ENCODE measurements at regions not wholly inside any gene's neighbourhood (a gene's known extent, or its start where the extent isn't known, plus 50 kb on each side); places are given as distances from the start of the nearest gene placed in this dataset.

DNA sequence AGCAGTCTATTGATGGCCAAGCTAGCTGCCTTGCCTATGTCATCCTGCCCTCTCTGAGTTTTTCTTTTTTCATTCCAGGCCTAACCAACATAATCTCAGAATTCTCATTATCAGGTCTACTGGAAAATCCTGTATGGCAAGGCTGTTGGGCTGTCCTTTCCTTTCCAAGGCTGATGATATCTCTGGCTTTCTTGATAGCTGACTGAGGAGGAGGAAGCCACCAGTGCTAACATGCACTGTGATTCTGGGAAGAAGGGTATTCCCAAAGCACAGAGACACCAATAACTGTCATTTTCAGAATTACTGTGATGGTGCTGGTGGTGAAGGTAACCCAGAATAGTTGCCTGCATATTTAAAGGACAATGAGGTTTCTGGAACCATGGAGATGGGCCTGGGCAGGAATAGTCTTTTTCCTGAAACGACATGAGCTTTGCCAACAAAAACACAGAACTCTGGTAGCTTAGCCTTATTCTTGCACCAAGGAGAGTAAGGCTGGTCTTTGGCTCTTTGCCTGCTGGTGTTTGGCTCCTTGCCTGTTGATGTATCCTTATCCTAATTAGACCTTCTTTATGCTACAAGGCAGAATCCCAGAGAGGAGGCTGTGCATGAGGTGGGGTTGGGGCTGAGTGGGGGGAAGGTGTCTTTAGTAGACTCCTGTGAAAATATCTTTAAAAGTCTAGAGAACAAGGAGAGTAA lies 157.4 kb downstream of the TNFSF18 start:
- no peaks in the 10 kb centered on the region for H3K4me1 ChIP-seq (replicated peaks in 1 of 2)
- no peak for ATAC-seq (replicated peaks in 6 of 8)
- in situ Hi-C loops (cut with MboI; ENCODE audit: low pct_unique_long_range_greater_than_20kb in 2 of 9, low sequenced_read_pairs in 9 of 9, unreplicated experiment in 9 of 9) = no loop called here
- WGBS, 10 experiments = 71 to 100% (median 78%) methylated on average over 1 of the region's 1 CpG; no CpG with 5 or more reads in 6 of the 10 experiments
- H3K27ac ChIP-seq = no peak overlapping the region
- no peak overlapping the region for H3K4me3 ChIP-seq

DNA sequence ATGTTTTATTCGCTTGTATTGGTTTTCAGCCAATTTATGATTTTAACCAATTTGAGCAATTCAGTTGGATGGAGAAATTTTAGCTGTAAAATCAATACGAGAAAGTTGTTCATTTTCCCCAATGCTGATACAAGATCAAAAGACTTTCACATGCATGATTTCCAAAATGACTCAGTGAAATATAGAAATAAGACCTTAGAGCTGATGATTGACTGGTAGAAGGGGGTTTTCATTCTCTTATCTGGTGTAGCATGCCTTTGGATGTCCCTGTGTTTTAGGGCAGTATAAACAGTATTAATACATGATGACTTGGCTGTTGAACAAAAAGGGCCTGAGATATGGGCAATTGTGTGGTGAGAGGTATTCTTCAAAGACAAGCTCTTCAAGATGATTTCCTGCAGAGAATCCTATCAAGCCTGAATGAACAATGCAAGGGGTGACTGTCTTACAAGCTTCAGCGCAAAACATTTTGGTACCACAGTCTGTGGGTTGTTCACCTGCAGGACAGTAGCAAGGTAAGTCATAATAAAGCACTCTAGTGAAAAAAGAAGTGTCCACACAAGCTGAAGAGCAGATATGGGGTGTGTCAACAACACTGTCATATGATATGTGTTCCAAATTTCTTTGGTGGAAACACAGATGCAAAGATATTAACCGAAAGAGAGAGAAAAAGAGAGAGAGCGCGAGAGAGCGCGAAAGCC lies 156.2 kb downstream of the TNFSF18 start:
- peak in 1 of 8 experiments; percentile 19 for ATAC-seq (replicated peaks in 6 of 8)
- Histone ChIP-seq H3K4me3 (no peak overlapping the region), H3K27ac (no peak overlapping the region), H3K4me1 (replicated peaks in 1 of 2) (no peaks in the 10 kb centered on the region)
- WGBS, 10 experiments = 70 to 100% (median 89%) methylated on average over 2 to 8 of the region's 8 CpGs
- in situ Hi-C loops (cut with MboI; ENCODE audit: low pct_unique_long_range_greater_than_20kb in 2 of 9, low sequenced_read_pairs in 9 of 9, unreplicated experiment in 9 of 9) = no loop called here

GRCh38 chr1:172895050-172895460 lies 155.7 kb downstream of the TNFSF18 start:
- Histone ChIP-seq H3K27ac (no peak overlapping the region), H3K4me3 (no peak overlapping the region), H3K4me1 (replicated peaks in 1 of 2) (no peaks in the 10 kb centered on the region)
- 7 to 100% (median 49%) methylated on average over 1 to 5 of the region's 5 CpGs for WGBS, 10 experiments
- in situ Hi-C loops (cut with MboI; ENCODE audit: low pct_unique_long_range_greater_than_20kb in 2 of 9, low sequenced_read_pairs in 9 of 9, unreplicated experiment in 9 of 9) = no loop called here
- ATAC-seq (replicated peaks in 6 of 8) = peak in 2 of 8 experiments; percentile 25 to 37

DNA sequence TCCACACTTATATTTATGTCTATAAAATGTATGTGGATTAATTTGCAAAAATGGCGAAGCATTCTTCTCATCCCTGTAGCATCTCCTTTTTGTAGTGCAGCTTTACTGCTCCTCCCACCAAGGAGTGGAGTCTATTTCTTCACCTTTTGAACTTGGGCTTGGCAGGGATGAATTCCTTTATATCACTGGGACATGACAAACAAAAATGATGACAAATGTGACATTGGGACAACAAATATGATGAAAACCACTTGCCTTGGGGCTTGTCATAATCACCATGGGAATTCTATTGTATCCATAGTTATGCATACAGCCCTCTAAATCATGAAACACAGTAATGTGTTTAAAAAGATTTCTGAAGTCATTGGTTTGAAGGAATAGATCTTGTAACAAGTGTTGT lies 155.0 kb downstream of the TNFSF18 start:
- ATAC-seq (replicated peaks in 6 of 8) = peak in 1 of 8 experiments; percentile 32
- no peak overlapping the region for H3K27ac ChIP-seq
- in situ Hi-C loops (cut with MboI; ENCODE audit: low pct_unique_long_range_greater_than_20kb in 2 of 9, low sequenced_read_pairs in 9 of 9, unreplicated experiment in 9 of 9) = no loop called here
- WGBS, 10 experiments = 86 to 100% (median 94%) methylated on average over 1 of the region's 1 CpG; no CpG with 5 or more reads in 4 of the 10 experiments
- no peak overlapping the region for H3K4me3 ChIP-seq
- H3K4me1 ChIP-seq (replicated peaks in 1 of 2) = no peaks in the 10 kb centered on the region

DNA sequence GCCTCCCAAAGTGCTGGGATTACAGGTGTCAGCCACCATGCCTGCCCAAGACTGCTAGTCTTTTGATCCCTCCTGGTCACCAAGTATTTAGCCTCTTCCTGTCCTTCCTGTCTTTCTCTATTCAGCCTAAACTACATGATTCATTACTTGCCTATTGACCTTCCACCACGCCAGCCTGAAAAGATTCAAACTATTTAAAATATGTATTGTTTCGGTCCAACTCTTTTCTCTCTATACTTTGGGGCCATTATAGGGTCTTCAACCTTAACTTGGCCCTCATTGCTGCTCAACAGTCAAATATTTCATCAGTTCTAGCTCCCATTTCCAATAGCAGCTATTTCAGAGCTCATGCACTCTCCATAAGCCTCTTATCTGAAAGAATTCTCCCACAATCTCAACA lies 153.0 kb downstream of the TNFSF18 start:
- H3K4me1 ChIP-seq (replicated peaks in 1 of 2) = no peaks in the 10 kb centered on the region
- H3K27ac ChIP-seq = no peak overlapping the region
- 17 to 84% (median 60%) methylated on average over 1 to 2 of the region's 2 CpGs for WGBS, 10 experiments
- ATAC-seq (replicated peaks in 6 of 8) = no peak
- in situ Hi-C loops (cut with MboI; ENCODE audit: low pct_unique_long_range_greater_than_20kb in 2 of 9, low sequenced_read_pairs in 9 of 9, unreplicated experiment in 9 of 9) = no loop called here
- H3K4me3 ChIP-seq = no peak overlapping the region

DNA sequence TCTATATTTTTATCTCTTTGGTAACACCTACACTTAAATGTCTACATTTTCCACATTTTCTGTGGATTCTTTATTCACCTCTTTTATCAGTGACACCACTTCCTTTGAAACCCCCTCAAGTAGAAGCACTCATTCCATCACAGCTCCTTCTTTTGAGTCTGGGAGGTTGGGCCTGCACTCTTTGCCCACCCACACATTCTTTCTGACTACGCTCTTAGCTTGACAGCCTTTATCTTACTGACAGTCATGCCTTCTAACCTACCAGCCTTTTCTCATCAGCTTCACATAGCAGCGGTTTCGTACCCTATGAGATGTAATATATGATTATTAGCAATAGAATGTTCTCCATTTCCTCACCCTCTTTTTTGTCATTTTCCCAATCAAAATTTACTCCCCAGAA lies 151.9 kb downstream of the TNFSF18 start:
- H3K4me1 ChIP-seq (replicated peaks in 1 of 2) = no peaks in the 10 kb centered on the region
- no peak overlapping the region for H3K4me3 ChIP-seq
- no peak for ATAC-seq (replicated peaks in 6 of 8)
- H3K27ac ChIP-seq = no peak overlapping the region
- 75 to 100% (median 89%) methylated on average over 1 to 3 of the region's 3 CpGs for WGBS, 10 experiments
- in situ Hi-C loops (cut with MboI; ENCODE audit: low pct_unique_long_range_greater_than_20kb in 2 of 9, low sequenced_read_pairs in 9 of 9, unreplicated experiment in 9 of 9) = no loop called here

DNA sequence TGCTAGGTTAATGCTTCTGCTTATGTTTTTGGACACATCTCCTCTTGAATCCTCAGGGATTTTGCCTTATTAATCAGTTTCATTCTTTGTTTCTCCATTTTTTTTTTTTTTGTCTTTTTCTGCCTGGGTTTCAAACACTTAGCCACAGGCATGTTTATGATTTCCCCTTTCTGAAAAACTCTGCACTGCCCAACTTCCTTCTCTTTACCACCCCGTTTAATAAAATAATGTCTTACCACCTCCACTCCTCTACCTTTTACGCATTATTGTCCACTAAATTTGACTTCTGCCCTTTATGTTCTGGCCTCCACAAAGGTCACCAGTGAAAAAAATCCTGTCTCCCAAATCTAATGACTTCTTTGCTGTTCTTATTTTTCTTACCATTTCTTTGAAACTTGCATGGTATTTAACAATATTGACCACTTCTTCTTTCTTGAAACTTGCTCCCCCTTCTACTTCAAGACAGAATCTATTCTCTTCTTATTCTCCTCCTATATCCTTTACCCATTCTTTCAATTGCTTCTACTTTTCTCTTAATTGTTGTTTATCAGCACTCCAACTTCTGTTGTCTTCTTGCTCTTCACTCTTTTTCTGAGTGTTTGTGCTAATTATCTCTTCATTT lies 150.3 kb downstream of the TNFSF18 start:
- in situ Hi-C loops (cut with MboI; ENCODE audit: low pct_unique_long_range_greater_than_20kb in 2 of 9, low sequenced_read_pairs in 9 of 9, unreplicated experiment in 9 of 9) = no loop called here

DNA sequence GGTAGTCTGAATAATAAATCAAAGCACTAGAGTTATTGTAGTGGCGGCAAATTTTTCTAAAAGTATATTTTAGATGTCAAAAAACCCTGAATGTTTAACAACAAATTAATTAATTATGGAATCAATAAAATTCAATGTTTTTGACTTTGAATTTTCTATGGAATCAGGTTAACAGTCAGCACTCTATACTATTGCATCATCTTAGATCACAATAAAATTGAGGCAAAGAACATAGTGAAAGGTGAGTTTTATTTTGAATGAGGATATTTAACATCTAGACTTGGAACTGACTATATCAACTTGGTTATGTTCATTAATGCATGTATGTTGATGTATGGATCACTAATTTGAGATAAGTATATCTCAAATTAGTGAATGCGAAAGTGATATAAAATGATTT lies 148.5 kb downstream of the TNFSF18 start:
- Histone ChIP-seq H3K4me3 (no peak overlapping the region), H3K27ac (no peak overlapping the region), H3K4me1 (replicated peaks in 1 of 2) (no peaks in the 10 kb centered on the region)
- ATAC-seq (replicated peaks in 6 of 8) = no peak
- 0 to 100% (median 55%) methylated on average over 1 to 2 of the region's 2 CpGs for WGBS, 10 experiments
- in situ Hi-C loops (cut with MboI; ENCODE audit: low pct_unique_long_range_greater_than_20kb in 2 of 9, low sequenced_read_pairs in 9 of 9, unreplicated experiment in 9 of 9) = no loop called here

More for the DNA sequence above, 150.3 kb downstream of the TNFSF18 start:
- 69 to 100% (median 95%) methylated on average over 1 to 2 of the region's 2 CpGs; no CpG with 5 or more reads in 1 of the 10 experiments for WGBS, 10 experiments
- Histone ChIP-seq H3K4me3 (no peak overlapping the region), H3K4me1 (replicated peaks in 1 of 2) (no peaks in the 10 kb centered on the region), H3K27ac (no peak overlapping the region)
- ATAC-seq (replicated peaks in 6 of 8) = no peak

DNA sequence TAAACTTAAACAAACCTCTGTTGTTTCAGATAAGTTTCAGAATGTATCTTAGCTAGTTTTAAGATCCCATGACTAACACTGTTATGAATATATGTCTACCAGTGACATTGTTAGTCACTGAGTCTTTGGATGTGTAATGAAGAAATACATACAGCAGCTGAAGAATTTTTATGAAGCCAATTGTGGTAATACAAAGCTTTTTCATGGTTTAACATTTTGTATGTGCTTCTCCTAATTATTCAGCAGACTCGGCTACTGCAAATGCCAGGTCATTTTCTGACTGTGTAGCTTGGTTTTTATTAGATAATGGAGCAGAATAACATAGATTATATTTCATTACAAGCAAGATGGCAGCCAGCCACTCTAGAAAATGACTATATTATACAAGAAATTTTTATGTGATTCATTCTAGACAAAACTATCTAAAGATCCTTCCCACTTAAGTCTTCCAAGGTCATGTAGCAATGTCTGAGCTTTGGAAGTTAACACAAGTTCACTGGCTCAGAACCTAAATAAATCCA lies 147.8 kb downstream of the TNFSF18 start:
- 0 to 100% (median 63%) methylated on average over 1 of the region's 1 CpG; no CpG with 5 or more reads in 3 of the 10 experiments for WGBS, 10 experiments
- peak in 2 of 8 experiments; percentile 26 to 48 for ATAC-seq (replicated peaks in 6 of 8)
- in situ Hi-C loops (cut with MboI; ENCODE audit: low pct_unique_long_range_greater_than_20kb in 2 of 9, low sequenced_read_pairs in 9 of 9, unreplicated experiment in 9 of 9) = no loop called here
- Histone ChIP-seq H3K27ac (no peak overlapping the region), H3K4me1 (replicated peaks in 1 of 2) (no peaks in the 10 kb centered on the region), H3K4me3 (no peak overlapping the region)

DNA sequence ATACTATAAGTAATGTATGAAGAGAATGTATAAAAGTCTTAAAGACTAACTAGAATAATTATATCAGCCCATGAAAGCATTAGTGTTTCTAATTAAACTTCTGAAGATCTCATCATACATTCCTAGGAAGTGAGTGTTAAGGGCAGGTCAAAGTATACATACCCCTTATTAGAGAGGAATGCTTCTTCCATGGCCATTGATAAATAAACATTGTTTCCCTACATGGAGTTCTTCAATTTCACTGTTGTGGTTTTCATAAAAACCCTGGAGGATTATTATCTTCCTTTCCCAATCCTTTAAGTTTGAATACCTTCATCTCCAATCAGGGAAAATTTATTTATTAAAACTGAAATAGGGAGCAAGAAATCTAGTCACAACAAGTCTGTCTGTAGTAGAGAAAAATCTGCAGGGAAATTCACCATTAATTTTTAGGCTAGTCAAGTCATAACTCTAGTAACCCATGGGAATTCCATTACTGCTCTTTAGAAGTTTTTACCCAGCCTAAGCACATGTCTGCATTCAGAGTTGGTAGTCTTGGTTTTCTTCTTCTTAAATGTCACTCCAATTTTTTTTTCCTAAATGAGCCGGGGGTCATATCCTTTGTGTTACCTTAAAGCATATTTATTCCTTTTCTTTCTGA lies 147.0 kb downstream of the TNFSF18 start:
- Histone ChIP-seq H3K4me3 (no peak overlapping the region), H3K4me1 (replicated peaks in 1 of 2) (no peaks in the 10 kb centered on the region), H3K27ac (no peak overlapping the region)
- 67 to 100% (median 93%) methylated on average over 1 of the region's 1 CpG; no CpG with 5 or more reads in 4 of the 10 experiments for WGBS, 10 experiments
- in situ Hi-C loops (cut with MboI; ENCODE audit: low pct_unique_long_range_greater_than_20kb in 2 of 9, low sequenced_read_pairs in 9 of 9, unreplicated experiment in 9 of 9) = no loop called here
- no peak for ATAC-seq (replicated peaks in 6 of 8)

DNA sequence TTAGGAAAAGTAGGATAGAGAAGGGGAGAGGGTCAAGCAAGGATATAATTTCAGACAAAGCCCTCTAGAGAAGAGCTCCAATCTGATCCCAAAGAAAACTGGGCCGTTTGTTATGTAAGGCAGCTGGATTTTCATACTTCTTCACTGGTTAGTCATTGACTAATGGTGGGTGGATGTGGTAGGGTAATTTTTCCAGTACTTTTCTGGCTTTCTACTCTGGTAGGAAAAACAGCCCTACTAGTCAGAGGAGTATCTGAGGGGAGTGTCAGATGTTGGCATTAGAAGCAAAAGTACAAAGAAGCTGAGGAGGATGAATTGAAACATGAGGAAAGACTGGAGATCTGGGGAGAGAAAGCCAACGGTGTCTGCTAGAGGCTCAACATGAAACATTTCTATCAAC lies 145.3 kb downstream of the TNFSF18 start:
- 25 to 100% (median 76%) methylated on average over 1 to 2 of the region's 2 CpGs; no CpG with 5 or more reads in 3 of the 10 experiments for WGBS, 10 experiments
- ATAC-seq (replicated peaks in 6 of 8) = no peak
- in situ Hi-C loops (cut with MboI; ENCODE audit: low pct_unique_long_range_greater_than_20kb in 2 of 9, low sequenced_read_pairs in 9 of 9, unreplicated experiment in 9 of 9) = no loop called here

GRCh38 chr1:172906778-172907592 lies 143.8 kb downstream of the TNFSF18 start:
- in situ Hi-C loops (cut with MboI; ENCODE audit: low pct_unique_long_range_greater_than_20kb in 2 of 9, low sequenced_read_pairs in 9 of 9, unreplicated experiment in 9 of 9) = no loop called here
- Histone ChIP-seq H3K27ac (no peak overlapping the region), H3K4me1 (replicated peaks in 1 of 2) (no peaks in the 10 kb centered on the region), H3K4me3 (no peak overlapping the region)
- 16 to 100% (median 83%) methylated on average over 1 to 4 of the region's 4 CpGs for WGBS, 10 experiments
- ATAC-seq (replicated peaks in 6 of 8) = peak in 2 of 8 experiments; percentile 57 to 65

More for the DNA sequence above, 145.3 kb downstream of the TNFSF18 start:
- Histone ChIP-seq H3K4me3 (no peak overlapping the region), H3K4me1 (replicated peaks in 1 of 2) (no peaks in the 10 kb centered on the region), H3K27ac (no peak overlapping the region)

Measured in motor neuron (in vitro differentiated cells).